Vagina (tissue), 2 donors: ENCODE measurements at regions not wholly inside any gene's neighbourhood (a gene's known extent, or its start where the extent isn't known, plus 50 kb on each side); places are given as distances from the start of the nearest gene placed in this dataset.

Experiments used
- DNase-seq, 2 donors: peaks; one replicate each; pipeline ENCODE4 v3.0.0-alpha.2; 2017; ENCODE audit errors: extremely low spot score in 2 of 2
- H3K27ac ChIP-seq: fragments of 200-600 bp; sonication (generic); one replicate; pipeline ENCODE4 v1.5.1; 2019
- H3K27me3 ChIP-seq: fragments of 200-600 bp; sonication (generic); one replicate; pipeline ENCODE4 v1.5.1; 2019
- H3K36me3 ChIP-seq, 2 donors: fragments of 200-600 bp; sonication (generic); one replicate each; pipeline ENCODE4 v1.5.1; 2017 to 2019
- H3K4me1 ChIP-seq: fragments of 200-600 bp; sonication (generic); one replicate; pipeline ENCODE4 v1.5.1; 2019
- H3K4me3 ChIP-seq, 2 donors: fragments of 200-600 bp; sonication (generic); 1 replicate in 1 of 2; 2 replicates in 1 of 2; pipeline ENCODE4 v1.5.1; 2016 to 2019
- H3K9me3 ChIP-seq: fragments of 200-600 bp; sonication (generic); one replicate; pipeline ENCODE4 v1.5.1; 2019
- POLR2A ChIP-seq, 2 donors: fragments of 450-650 bp; IDR thresholded peaks; one replicate each; pipeline ENCODE4 v1.6.1; 2017; ENCODE audit warnings: antibody characterized with exemption in 2 of 2, mild to moderate bottlenecking in 2 of 2, moderate library complexity in 2 of 2
- POLR2AphosphoS5 ChIP-seq, 2 donors: sonication (generic); formaldehyde crosslinking; IDR thresholded peaks; one replicate each; pipeline ENCODE4 v1.9.0; 2017; ENCODE audit warnings: antibody characterized with exemption in 2 of 2, mild to moderate bottlenecking in 2 of 2, low read depth in 1 of 2; ENCODE audit not compliant: insufficient read depth in 1 of 2
- intact Hi-C: fragments of 100-400 bp; cut with DNase I; formaldehyde crosslinking; loops from one replicate; pipeline ENCODE4 v1.15.1; 2023
- TF ChIP-seq, protein P1 (sequence below), 3 experiments: fragments of 450-650 bp in 2 of 3; fragments of 200-600 bp in 1 of 3; sonication (generic) in 1 of 3; IDR thresholded peaks; one replicate each; pipeline ENCODE4 v1.5.1; 2017 to 2019; ENCODE audit warnings: antibody characterized with exemption in 3 of 3, mild to moderate bottlenecking in 2 of 3, moderate library complexity in 2 of 3

DNA sequence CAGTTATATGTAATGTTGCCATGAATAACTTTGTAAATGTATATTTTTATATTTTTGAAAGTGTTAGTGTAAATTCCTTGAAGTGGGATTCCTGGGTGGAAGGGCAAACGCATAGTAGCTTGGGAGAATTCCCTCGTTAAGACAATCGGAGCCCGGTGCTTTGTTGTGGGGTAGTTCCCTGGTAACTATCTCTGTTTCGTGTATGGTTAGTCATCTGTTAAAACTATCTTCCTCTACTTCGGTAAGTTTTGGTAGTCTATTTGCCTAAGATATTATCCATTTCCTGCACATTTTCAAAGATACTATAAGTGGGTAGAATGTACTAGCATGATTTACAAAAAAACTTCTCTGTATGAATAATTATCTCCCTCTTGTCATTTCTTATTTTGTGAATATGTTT is 113.8 kb upstream of the NRXN1 start:
- DNase-seq, result no peak
- Histone ChIP-seq H3K4me1 (no peaks in the 10 kb centered on the region), H3K9me3 (no peaks in the 10 kb centered on the region), H3K4me3 (no peak overlapping the region), H3K27me3 (no peaks in the 10 kb centered on the region), H3K36me3 (no peaks in the 10 kb centered on the region), H3K27ac (no peak overlapping the region)
- TF ChIP-seq POLR2A (IDR thresholded peaks at IDR 0.05) (no peak), POLR2AphosphoS5 (IDR thresholded peaks at IDR 0.05; ENCODE audit: insufficient read depth in 1 of 2, low read depth in 1 of 2) (no peak)
- TF ChIP-seq, protein P1, sequence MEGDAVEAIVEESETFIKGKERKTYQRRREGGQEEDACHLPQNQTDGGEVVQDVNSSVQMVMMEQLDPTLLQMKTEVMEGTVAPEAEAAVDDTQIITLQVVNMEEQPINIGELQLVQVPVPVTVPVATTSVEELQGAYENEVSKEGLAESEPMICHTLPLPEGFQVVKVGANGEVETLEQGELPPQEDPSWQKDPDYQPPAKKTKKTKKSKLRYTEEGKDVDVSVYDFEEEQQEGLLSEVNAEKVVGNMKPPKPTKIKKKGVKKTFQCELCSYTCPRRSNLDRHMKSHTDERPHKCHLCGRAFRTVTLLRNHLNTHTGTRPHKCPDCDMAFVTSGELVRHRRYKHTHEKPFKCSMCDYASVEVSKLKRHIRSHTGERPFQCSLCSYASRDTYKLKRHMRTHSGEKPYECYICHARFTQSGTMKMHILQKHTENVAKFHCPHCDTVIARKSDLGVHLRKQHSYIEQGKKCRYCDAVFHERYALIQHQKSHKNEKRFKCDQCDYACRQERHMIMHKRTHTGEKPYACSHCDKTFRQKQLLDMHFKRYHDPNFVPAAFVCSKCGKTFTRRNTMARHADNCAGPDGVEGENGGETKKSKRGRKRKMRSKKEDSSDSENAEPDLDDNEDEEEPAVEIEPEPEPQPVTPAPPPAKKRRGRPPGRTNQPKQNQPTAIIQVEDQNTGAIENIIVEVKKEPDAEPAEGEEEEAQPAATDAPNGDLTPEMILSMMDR (IDR thresholded peaks at IDR 0.05), result no peak
- intact Hi-C loops, result no loop called here

DNA sequence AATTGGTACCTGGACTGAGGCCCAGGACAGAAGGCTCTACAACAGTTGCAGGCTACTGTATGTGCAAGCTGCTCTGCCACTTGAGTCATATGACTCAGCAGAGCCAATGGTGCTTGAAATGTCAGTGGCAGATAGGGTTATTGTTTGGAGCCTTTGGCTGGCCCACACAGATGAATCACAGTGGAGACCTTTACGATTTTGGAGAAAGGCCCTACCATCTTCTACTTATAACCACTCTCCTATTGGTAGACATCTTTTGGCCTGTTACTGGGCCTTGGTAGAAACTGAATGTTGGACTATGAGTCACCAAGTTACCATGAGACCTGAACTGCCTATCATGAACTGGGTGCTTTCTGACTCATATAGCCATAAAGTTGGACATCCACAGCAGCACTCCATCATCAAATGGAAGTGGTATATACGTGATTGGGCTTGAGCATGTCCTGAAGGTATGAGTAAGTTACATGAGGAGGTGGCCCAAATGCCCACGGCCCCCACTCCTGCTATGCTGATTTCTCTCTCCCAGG is 88.9 kb upstream of the NRXN1 start:
- intact Hi-C loops, result no loop called here
- H3K4me3 ChIP-seq, result no peak overlapping the region
- no peak overlapping the region for H3K27ac ChIP-seq
- TF ChIP-seq, protein P1 (IDR thresholded peaks at IDR 0.05), result no peak
- no peak for TF ChIP-seq POLR2AphosphoS5 (IDR thresholded peaks at IDR 0.05; ENCODE audit: insufficient read depth in 1 of 2, low read depth in 1 of 2)
- no peak for TF ChIP-seq POLR2A (IDR thresholded peaks at IDR 0.05)
- H3K36me3 ChIP-seq, result no peaks in the 10 kb centered on the region
- DNase-seq, result no peak
- H3K27me3 ChIP-seq, result no peaks in the 10 kb centered on the region
- H3K4me1 ChIP-seq, result no peaks in the 10 kb centered on the region
- no peaks in the 10 kb centered on the region for H3K9me3 ChIP-seq

DNA sequence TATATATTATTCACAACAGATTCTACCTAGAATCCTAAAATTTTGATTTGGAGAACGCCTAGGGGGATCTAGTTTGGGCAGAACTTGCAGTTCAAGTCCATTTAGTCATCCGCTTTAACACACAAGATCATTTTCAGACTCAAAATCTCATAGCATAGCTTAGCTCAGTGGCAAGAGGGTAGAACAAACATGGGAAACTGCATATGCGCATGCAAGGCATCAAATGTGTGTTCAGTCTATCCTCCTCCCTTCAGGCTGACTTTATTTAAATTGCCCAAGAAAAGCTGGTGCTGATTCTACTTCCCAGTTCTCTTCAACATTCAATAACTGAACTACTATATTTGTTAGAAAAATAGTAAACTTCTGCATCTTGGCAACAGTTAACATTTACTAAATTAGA is 79.6 kb upstream of the NRXN1 start:
- no peak overlapping the region for H3K27ac ChIP-seq
- no peaks in the 10 kb centered on the region for H3K9me3 ChIP-seq
- TF ChIP-seq, protein P1 (IDR thresholded peaks at IDR 0.05), result no peak
- TF ChIP-seq POLR2AphosphoS5 (IDR thresholded peaks at IDR 0.05; ENCODE audit: insufficient read depth in 1 of 2, low read depth in 1 of 2), result no peak
- no peak for TF ChIP-seq POLR2A (IDR thresholded peaks at IDR 0.05)
- H3K36me3 ChIP-seq, result no peaks in the 10 kb centered on the region
- intact Hi-C loops, result no loop called here
- H3K4me1 ChIP-seq, result no peaks in the 10 kb centered on the region
- DNase-seq, result no peak
- no peaks in the 10 kb centered on the region for H3K27me3 ChIP-seq
- no peak overlapping the region for H3K4me3 ChIP-seq

- no peaks in the 10 kb centered on the region for H3K36me3 ChIP-seq
- TF ChIP-seq POLR2A (IDR thresholded peaks at IDR 0.05) (no peak), POLR2AphosphoS5 (IDR thresholded peaks at IDR 0.05; ENCODE audit: insufficient read depth in 1 of 2, low read depth in 1 of 2) (no peak)
- TF ChIP-seq, protein P1 (IDR thresholded peaks at IDR 0.05), result no peak
- no peaks in the 10 kb centered on the region for H3K4me1 ChIP-seq
- DNase-seq, result no peak
- no peaks in the 10 kb centered on the region for H3K9me3 ChIP-seq
- no peak overlapping the region for H3K4me3 ChIP-seq
- no peaks in the 10 kb centered on the region for H3K27me3 ChIP-seq
- intact Hi-C loops, result no loop called here
- no peak overlapping the region for H3K27ac ChIP-seq
These were observed 76.9 kb upstream of the NRXN1 start for GRCh38 chr2:51108794-51109193.

- no peaks in the 10 kb centered on the region for H3K4me1 ChIP-seq
- intact Hi-C loops, result no loop called here
- TF ChIP-seq, protein P1 (IDR thresholded peaks at IDR 0.05), result no peak
- TF ChIP-seq POLR2AphosphoS5 (IDR thresholded peaks at IDR 0.05; ENCODE audit: insufficient read depth in 1 of 2, low read depth in 1 of 2) (no peak), POLR2A (IDR thresholded peaks at IDR 0.05) (no peak)
- no peaks in the 10 kb centered on the region for H3K27me3 ChIP-seq
- DNase-seq, result no peak
- H3K4me3 ChIP-seq, result no peak overlapping the region
- no peaks in the 10 kb centered on the region for H3K36me3 ChIP-seq
- H3K27ac ChIP-seq, result no peak overlapping the region
- H3K9me3 ChIP-seq, result no peaks in the 10 kb centered on the region
These were observed 75.9 kb upstream of the NRXN1 start for GRCh38 chr2:51107841-51108240.
